Activated CD4-positive, alpha-beta memory T cell treated with anti-CD3 and anti-CD28 coated beads for 36 hours (primary cell): ENCODE measurements at regions not wholly inside any gene's neighbourhood (a gene's known extent, or its start where the extent isn't known, plus 50 kb on each side); places are given as distances from the start of the nearest gene placed in this dataset.

ENCODE experiments used
- CTCF ChIA-PET: fragments of 350-600 bp; sonication (Branson Sonifier 250); formaldehyde crosslinking; loops from one replicate; lab custom pipeline; 2021; ENCODE audit warnings: antibody characterized with exemption, inconsistent platforms; lab: Charles Lee
- POLR2A ChIA-PET: fragments of 350-600 bp; sonication (Branson Sonifier 250); formaldehyde crosslinking; loops from one replicate; lab custom pipeline; 2021; ENCODE audit warnings: antibody characterized with exemption; lab: Charles Lee
- DNase-seq: peaks from one replicate; pipeline ENCODE4 v3.0.0-alpha.2; 2020
- H3K27ac Mint-ChIP-seq: one replicate; pipeline ENCODE4 v1.8.0; 2021; ENCODE audit warnings: mixed read lengths
- H3K27me3 Mint-ChIP-seq: one replicate; pipeline ENCODE4 v1.8.0; 2021; ENCODE audit warnings: mixed read lengths
- H3K36me3 Mint-ChIP-seq: one replicate; pipeline ENCODE4 v1.8.0; 2021; ENCODE audit warnings: mixed read lengths
- H3K4me1 Mint-ChIP-seq: one replicate; pipeline ENCODE4 v1.8.0; 2021; ENCODE audit warnings: low read depth, mixed read lengths
- H3K4me3 Mint-ChIP-seq: one replicate; pipeline ENCODE4 v1.8.0; 2021; ENCODE audit warnings: mild to moderate bottlenecking, mixed read lengths
- H3K9me3 Mint-ChIP-seq: one replicate; pipeline ENCODE4 v1.8.0; 2021; ENCODE audit warnings: mixed read lengths
- intact Hi-C: fragments of 100-400 bp; cut with micrococcal nuclease; formaldehyde crosslinking; loops from one replicate; pipeline ENCODE4 v1.15.1; 2023

DNA sequence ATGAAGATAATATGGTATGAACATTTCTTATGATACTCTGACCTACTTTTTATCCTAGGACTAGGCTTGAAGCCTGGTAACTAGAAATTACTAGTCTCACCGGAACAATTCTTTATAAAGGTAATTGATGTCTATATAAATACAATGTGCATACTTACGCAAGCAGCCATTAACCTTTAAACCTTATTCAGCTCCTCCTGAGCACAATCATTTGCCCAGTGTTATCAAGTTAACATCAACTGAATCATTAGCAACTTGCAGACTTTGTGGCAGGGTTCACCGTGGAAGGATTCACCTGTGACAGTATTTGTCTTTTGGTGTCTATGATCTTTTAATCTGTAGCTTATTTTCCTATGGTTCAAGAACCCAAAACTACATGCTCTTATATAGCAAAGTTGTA is 508.6 kb upstream of the KLHL1 start:
- Mint-ChIP-seq H3K4me3 (no peak overlapping the region), H3K9me3 (no peaks in the 10 kb centered on the region), H3K27ac (no peak overlapping the region), H3K4me1 (no peaks in the 10 kb centered on the region), H3K36me3 (no peaks in the 10 kb centered on the region), H3K27me3 (no peaks in the 10 kb centered on the region)
- ChIA-PET POLR2A (no interaction called here), CTCF (no interaction called here)
- intact Hi-C loops = no loop called here
- no peak for DNase-seq

- no peak for DNase-seq
- Mint-ChIP-seq H3K27ac (no peak overlapping the region), H3K27me3 (no peaks in the 10 kb centered on the region), H3K9me3 (no peaks in the 10 kb centered on the region), H3K36me3 (no peaks in the 10 kb centered on the region), H3K4me3 (no peak overlapping the region), H3K4me1 (no peaks in the 10 kb centered on the region)
- ChIA-PET POLR2A (no interaction called here), CTCF (interaction anchor here (0.6 to 0.8 kb wide), 2 partner anchors 9 to 73 kb away, joined by 3 read pairs; no protein-coding TSS in a partner anchor)
- intact Hi-C loops = no loop called here
Observed at GRCh38 chr13:70613295-70613694, 505.0 kb upstream of the KLHL1 start.

- H3K4me3 Mint-ChIP-seq = no peak overlapping the region
- H3K4me1 Mint-ChIP-seq = no peaks in the 10 kb centered on the region
- intact Hi-C loops = no loop called here
- POLR2A ChIA-PET = no interaction called here
- H3K36me3 Mint-ChIP-seq = no peaks in the 10 kb centered on the region
- no peaks in the 10 kb centered on the region for H3K9me3 Mint-ChIP-seq
- no peak for DNase-seq
- no peak overlapping the region for H3K27ac Mint-ChIP-seq
- H3K27me3 Mint-ChIP-seq = no peaks in the 10 kb centered on the region
- CTCF ChIA-PET = no interaction called here
Observed at GRCh38 chr13:70612881-70613280, 504.6 kb upstream of the KLHL1 start.

GRCh38 chr13:70604448-70604847 is 496.2 kb upstream of the KLHL1 start:
- Mint-ChIP-seq H3K4me3 (no peak overlapping the region), H3K27ac (no peak overlapping the region), H3K36me3 (no peaks in the 10 kb centered on the region), H3K4me1 (no peaks in the 10 kb centered on the region), H3K27me3 (no peaks in the 10 kb centered on the region), H3K9me3 (peaks cover 7% of the 10 kb centered on the region)
- no peak for DNase-seq
- intact Hi-C loops = no loop called here
- ChIA-PET CTCF (interaction anchor here (1.3 kb wide), 1 partner anchor 9 kb away, joined by 3 read pairs; no protein-coding TSS in a partner anchor), POLR2A (no interaction called here)

DNA sequence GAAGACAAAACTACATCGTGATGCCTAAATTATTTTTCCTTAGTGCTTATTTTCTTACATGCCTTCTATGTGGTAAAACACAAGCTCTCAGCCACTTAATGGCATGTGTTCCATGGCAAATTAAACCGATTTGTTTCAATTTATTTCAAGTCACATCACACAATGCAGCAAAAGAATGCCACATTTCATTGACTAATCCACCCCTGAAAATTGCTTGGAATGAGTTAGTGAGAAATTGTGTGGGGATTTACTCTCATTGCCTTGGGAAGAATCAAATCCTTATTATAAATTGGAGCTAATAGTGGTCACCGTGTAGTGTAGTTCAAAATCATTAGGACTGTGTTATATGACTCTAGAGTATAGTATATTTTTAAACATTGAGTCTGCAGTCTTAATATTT is 485.5 kb upstream of the KLHL1 start:
- no peak for DNase-seq
- H3K36me3 Mint-ChIP-seq = no peaks in the 10 kb centered on the region
- ChIA-PET CTCF (no interaction called here), POLR2A (no interaction called here)
- no peak overlapping the region for H3K27ac Mint-ChIP-seq
- peaks cover 6% of the 10 kb centered on the region for H3K9me3 Mint-ChIP-seq
- no peak overlapping the region for H3K4me3 Mint-ChIP-seq
- intact Hi-C loops = no loop called here
- no peaks in the 10 kb centered on the region for H3K27me3 Mint-ChIP-seq
- H3K4me1 Mint-ChIP-seq = no peaks in the 10 kb centered on the region

DNA sequence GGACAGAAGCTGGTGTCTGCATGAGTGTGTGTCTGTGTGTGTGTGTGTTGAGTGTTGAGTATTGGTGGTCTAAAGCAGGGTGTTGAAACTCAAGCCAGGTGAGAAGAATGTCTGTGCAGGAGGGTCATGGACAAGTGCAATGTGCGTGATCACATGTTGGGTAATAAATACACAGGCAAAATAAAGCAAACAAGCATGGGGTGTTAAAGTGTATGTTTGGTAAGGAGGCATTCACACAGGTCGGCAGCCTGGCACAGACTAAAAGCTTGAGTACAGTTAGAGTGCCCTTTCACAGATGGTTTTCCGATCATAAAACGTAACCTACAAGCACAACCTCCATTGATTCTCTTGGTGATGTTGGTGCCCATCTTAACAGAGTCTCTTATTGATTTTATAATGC is 476.9 kb upstream of the KLHL1 start:
- no peak overlapping the region for H3K27ac Mint-ChIP-seq
- no peaks in the 10 kb centered on the region for H3K36me3 Mint-ChIP-seq
- H3K9me3 Mint-ChIP-seq = peaks cover 4% of the 10 kb centered on the region
- POLR2A ChIA-PET = no interaction called here
- no peak for DNase-seq
- no peak overlapping the region for H3K4me3 Mint-ChIP-seq
- H3K27me3 Mint-ChIP-seq = no peaks in the 10 kb centered on the region
- CTCF ChIA-PET = no interaction called here
- H3K4me1 Mint-ChIP-seq = no peaks in the 10 kb centered on the region
- intact Hi-C loops = no loop called here

GRCh38 chr13:70580825-70581224 is 472.6 kb upstream of the KLHL1 start:
- Mint-ChIP-seq H3K27me3 (no peaks in the 10 kb centered on the region), H3K36me3 (no peaks in the 10 kb centered on the region), H3K4me3 (no peak overlapping the region), H3K9me3 (peaks cover 2% of the 10 kb centered on the region), H3K27ac (no peak overlapping the region), H3K4me1 (no peaks in the 10 kb centered on the region)
- ChIA-PET POLR2A (no interaction called here), CTCF (no interaction called here)
- intact Hi-C loops = no loop called here
- DNase-seq = no peak

- intact Hi-C loops = no loop called here
Observed at GRCh38 chr13:70579941-70580340, 471.7 kb upstream of the KLHL1 start.

DNA sequence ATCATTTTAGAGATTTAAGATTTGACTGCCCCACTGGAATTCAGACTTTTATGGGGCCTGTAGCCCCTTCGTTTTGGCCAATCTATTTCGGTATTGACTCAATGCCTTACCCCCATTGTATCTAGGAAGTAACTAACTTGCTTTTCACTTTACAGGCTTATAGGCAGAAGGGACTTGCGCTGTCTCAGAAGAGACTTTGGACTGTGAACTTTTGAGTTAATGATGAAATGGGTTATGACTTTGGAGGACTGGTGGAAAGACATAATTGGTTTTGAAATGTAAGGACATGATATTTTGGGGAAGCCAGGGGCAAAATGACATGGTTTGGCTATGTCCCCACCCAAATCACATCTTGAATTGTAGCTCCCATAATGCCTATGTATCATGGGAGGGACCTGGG is 463.0 kb upstream of the KLHL1 start:
- Mint-ChIP-seq H3K4me1 (no peaks in the 10 kb centered on the region), H3K27me3 (no peaks in the 10 kb centered on the region), H3K4me3 (no peak overlapping the region), H3K36me3 (no peaks in the 10 kb centered on the region), H3K9me3 (no peaks in the 10 kb centered on the region), H3K27ac (no peak overlapping the region)
- intact Hi-C loops = no loop called here
- no peak for DNase-seq
- ChIA-PET CTCF (no interaction called here), POLR2A (no interaction called here)

More at GRCh38 chr13:70579941-70580340, 471.7 kb upstream of the KLHL1 start:
- no peak overlapping the region for H3K4me3 Mint-ChIP-seq
- POLR2A ChIA-PET = no interaction called here
- H3K9me3 Mint-ChIP-seq = peaks cover under 1% of the 10 kb centered on the region
- no peaks in the 10 kb centered on the region for H3K4me1 Mint-ChIP-seq
- H3K36me3 Mint-ChIP-seq = no peaks in the 10 kb centered on the region
- no peak for DNase-seq
- CTCF ChIA-PET = no interaction called here
- no peaks in the 10 kb centered on the region for H3K27me3 Mint-ChIP-seq
- H3K27ac Mint-ChIP-seq = no peak overlapping the region

DNA sequence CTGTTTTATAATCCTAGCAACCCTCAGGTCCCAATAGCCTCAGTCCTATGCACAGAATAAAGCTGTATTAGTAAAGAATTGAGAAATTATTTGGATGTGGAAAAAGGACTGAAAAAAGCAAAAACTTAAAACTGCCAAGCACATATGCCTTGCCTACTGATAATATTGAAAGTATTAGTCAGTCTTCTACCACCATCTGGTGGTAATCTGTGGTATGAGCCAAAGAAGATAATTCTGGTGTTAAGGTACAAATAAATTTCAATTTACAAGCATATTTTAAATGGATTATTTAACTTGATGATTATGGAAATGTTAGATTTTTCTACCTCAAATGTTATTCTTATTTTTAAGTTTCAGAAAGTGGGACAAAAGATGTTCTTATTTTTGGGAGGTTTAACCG is 460.3 kb upstream of the KLHL1 start:
- CTCF ChIA-PET = interaction anchor here (1.0 kb wide), 1 partner anchor 472 kb away, joined by 3 read pairs; no protein-coding TSS in a partner anchor
- H3K36me3 Mint-ChIP-seq = no peaks in the 10 kb centered on the region
- POLR2A ChIA-PET = no interaction called here
- H3K4me1 Mint-ChIP-seq = no peaks in the 10 kb centered on the region
- intact Hi-C loops = no loop called here
- H3K9me3 Mint-ChIP-seq = no peaks in the 10 kb centered on the region
- DNase-seq = no peak
- no peak overlapping the region for H3K4me3 Mint-ChIP-seq
- H3K27ac Mint-ChIP-seq = no peak overlapping the region
- H3K27me3 Mint-ChIP-seq = no peaks in the 10 kb centered on the region

- H3K4me1 Mint-ChIP-seq = no peaks in the 10 kb centered on the region
- H3K27ac Mint-ChIP-seq = no peak overlapping the region
- POLR2A ChIA-PET = no interaction called here
- CTCF ChIA-PET = no interaction called here
- no peak overlapping the region for H3K4me3 Mint-ChIP-seq
- no peaks in the 10 kb centered on the region for H3K27me3 Mint-ChIP-seq
- DNase-seq = no peak
- intact Hi-C loops = no loop called here
- H3K9me3 Mint-ChIP-seq = peaks cover 2% of the 10 kb centered on the region
- H3K36me3 Mint-ChIP-seq = no peaks in the 10 kb centered on the region
Observed at GRCh38 chr13:70544706-70545105, 436.5 kb upstream of the KLHL1 start.

GRCh38 chr13:70541451-70541850 is 433.2 kb upstream of the KLHL1 start:
- Mint-ChIP-seq H3K4me1 (no peaks in the 10 kb centered on the region), H3K4me3 (no peak overlapping the region), H3K9me3 (peaks cover 2% of the 10 kb centered on the region), H3K27ac (no peak overlapping the region), H3K27me3 (no peaks in the 10 kb centered on the region), H3K36me3 (no peaks in the 10 kb centered on the region)
- intact Hi-C loops = no loop called here
- CTCF ChIA-PET = no interaction called here
- POLR2A ChIA-PET = no interaction called here
- no peak for DNase-seq

GRCh38 chr13:70534466-70534865 is 426.2 kb upstream of the KLHL1 start:
- ChIA-PET POLR2A (no interaction called here), CTCF (no interaction called here)
- Mint-ChIP-seq H3K27me3 (no peaks in the 10 kb centered on the region), H3K9me3 (peaks cover 2% of the 10 kb centered on the region), H3K4me3 (no peak overlapping the region), H3K4me1 (no peaks in the 10 kb centered on the region), H3K27ac (no peak overlapping the region), H3K36me3 (no peaks in the 10 kb centered on the region)
- intact Hi-C loops = no loop called here
- no peak for DNase-seq
